ENCODE measurements at regions not wholly inside any gene's neighbourhood (a gene's known extent, or its start where the extent isn't known, plus 50 kb on each side); places are given as distances from the start of the nearest gene placed in this dataset.

DNA sequence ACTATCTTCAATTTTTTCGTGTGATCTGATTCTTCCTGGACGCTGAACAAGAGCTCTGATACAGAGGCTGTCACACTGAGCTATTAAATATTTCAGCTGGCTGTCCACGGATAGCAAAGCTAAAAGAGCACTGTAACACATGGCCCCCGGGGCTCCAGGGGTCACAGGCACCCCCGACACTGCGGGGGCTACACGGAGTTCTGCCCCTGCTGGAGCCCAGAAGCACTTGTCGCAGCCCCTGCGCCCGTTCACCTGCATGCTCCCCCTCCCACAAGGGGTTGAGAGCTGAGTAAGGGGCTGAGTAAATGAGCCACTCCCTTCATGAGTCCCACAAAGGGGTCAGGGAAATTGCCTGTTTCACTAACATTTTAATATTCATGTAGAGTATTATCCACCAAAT is 316.3 kb downstream of the TMEM167A start:
- no peaks in the 10 kb centered on the region for H3K9me3 ChIP-seq (ENCODE audit: control insufficient read depth, insufficient read depth, low read length)
- no peak overlapping the region for H3K4me3 ChIP-seq (ENCODE audit: low read depth, low read length)
- H3K27ac ChIP-seq (ENCODE audit: low read depth, low read length), result no peak overlapping the region
- no peak for DNase-seq (ENCODE audit: low read depth in 4 of 6, low spot score in 6 of 6)
- H3K36me3 ChIP-seq (ENCODE audit: control insufficient read depth, insufficient read depth, low read length), result no peaks in the 10 kb centered on the region
- H3K27me3 ChIP-seq (ENCODE audit: control insufficient read depth, insufficient read depth, low read length), result no peaks in the 10 kb centered on the region
- 84% methylated on average over 7 of the region's 10 CpGs for WGBS (ENCODE audit: insufficient coverage)
- H3K4me1 ChIP-seq (ENCODE audit: control insufficient read depth, insufficient read depth, low read length), result no peaks in the 10 kb centered on the region

DNA sequence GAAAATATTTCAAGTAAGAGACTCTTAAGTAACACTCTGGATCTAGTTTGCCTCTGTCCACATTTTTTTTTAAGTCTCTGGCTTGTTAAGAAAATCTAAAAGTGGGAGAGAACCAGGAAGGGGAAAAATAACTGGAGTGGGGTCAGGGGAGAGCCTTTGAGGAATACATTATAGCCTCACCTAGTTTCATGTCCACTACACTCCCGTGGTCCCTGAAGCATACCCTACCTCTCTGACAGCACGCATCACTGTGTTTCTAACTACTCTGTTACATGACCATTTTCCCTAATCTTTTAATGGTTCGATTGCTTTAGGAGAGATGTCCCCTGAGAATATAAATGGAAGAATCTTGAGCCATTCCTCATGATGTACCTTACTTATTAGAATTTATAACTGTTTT is 318.3 kb downstream of the TMEM167A start:
- DNase-seq (ENCODE audit: low read depth in 4 of 6, low spot score in 6 of 6), result no peak
- Histone ChIP-seq H3K4me1 (ENCODE audit: control insufficient read depth, insufficient read depth, low read length) (no peaks in the 10 kb centered on the region), H3K27me3 (ENCODE audit: control insufficient read depth, insufficient read depth, low read length) (no peaks in the 10 kb centered on the region), H3K4me3 (ENCODE audit: low read depth, low read length) (no peak overlapping the region), H3K36me3 (ENCODE audit: control insufficient read depth, insufficient read depth, low read length) (no peaks in the 10 kb centered on the region), H3K9me3 (ENCODE audit: control insufficient read depth, insufficient read depth, low read length) (no peaks in the 10 kb centered on the region), H3K27ac (ENCODE audit: low read depth, low read length) (no peak overlapping the region)
- WGBS (ENCODE audit: insufficient coverage), result no CpG with 5 or more reads among the region's 3 CpGs

DNA sequence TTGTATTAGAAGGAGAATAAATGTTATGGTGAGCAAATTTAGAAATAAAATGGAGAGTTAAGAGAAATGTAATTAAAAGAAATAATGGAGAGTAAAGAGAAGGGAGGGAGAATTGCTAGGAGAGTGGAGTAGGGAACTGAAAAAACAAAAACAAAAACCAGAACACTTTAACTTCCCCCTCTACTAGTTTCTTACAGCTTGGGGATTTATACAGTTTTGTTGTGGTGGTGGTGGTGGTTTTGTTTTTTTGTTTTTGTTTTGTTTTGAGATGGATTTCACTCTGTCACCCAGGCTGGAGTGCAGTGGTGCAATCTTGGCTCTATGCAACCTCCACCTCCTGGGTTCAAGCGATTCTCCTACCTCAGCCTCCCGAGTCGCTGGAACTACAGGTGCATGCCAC is 322.4 kb downstream of the TMEM167A start:
- no peaks in the 10 kb centered on the region for H3K27me3 ChIP-seq (ENCODE audit: control insufficient read depth, insufficient read depth, low read length)
- H3K9me3 ChIP-seq (ENCODE audit: control insufficient read depth, insufficient read depth, low read length), result peaks cover 7% of the 10 kb centered on the region
- no peak overlapping the region for H3K4me3 ChIP-seq (ENCODE audit: low read depth, low read length)
- H3K27ac ChIP-seq (ENCODE audit: low read depth, low read length), result no peak overlapping the region
- DNase-seq (ENCODE audit: low read depth in 4 of 6, low spot score in 6 of 6), result no peak
- H3K36me3 ChIP-seq (ENCODE audit: control insufficient read depth, insufficient read depth, low read length), result no peaks in the 10 kb centered on the region
- no CpG with 5 or more reads among the region's 3 CpGs for WGBS (ENCODE audit: insufficient coverage)
- H3K4me1 ChIP-seq (ENCODE audit: control insufficient read depth, insufficient read depth, low read length), result no peaks in the 10 kb centered on the region

DNA sequence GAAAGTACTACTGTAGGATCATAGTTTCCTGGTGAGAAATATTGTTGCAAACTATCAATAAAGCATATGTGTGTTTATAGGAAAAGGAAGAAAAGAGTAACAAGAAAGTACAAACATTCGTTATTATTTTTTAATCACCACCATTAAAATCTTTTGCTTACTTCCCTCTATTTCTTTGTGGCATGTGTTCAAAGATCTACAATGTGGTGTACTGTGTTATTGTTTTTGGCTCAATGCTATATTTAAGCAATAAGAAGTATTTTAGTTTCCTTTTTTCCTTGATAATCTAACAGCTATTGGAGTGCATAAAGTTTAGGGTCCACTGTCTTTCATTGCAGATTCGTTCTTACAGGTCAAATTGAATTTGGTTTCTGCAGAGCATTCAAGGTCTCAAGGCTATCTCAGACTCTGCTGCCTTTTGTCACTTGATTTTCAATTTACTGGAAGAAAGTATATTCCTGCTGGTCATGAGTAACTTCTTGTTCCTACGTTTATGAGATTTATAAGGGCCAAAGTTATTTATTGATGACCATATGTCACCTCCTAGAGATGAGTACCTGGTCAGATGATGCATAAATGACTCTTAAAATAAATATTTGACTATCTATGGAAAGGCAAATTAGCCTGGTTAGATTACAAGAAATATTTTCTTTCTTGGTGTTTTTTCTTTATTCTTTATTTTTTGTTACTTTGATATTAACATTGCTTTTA is 323.0 kb downstream of the TMEM167A start:
- H3K27me3 ChIP-seq (ENCODE audit: control insufficient read depth, insufficient read depth, low read length), result no peaks in the 10 kb centered on the region
- no peak overlapping the region for H3K4me3 ChIP-seq (ENCODE audit: low read depth, low read length)
- no peak for DNase-seq (ENCODE audit: low read depth in 4 of 6, low spot score in 6 of 6)
- WGBS (ENCODE audit: insufficient coverage), result no CpG with 5 or more reads among the region's 3 CpGs
- H3K36me3 ChIP-seq (ENCODE audit: control insufficient read depth, insufficient read depth, low read length), result no peaks in the 10 kb centered on the region
- no peaks in the 10 kb centered on the region for H3K4me1 ChIP-seq (ENCODE audit: control insufficient read depth, insufficient read depth, low read length)
- H3K27ac ChIP-seq (ENCODE audit: low read depth, low read length), result no peak overlapping the region
- peaks cover 7% of the 10 kb centered on the region for H3K9me3 ChIP-seq (ENCODE audit: control insufficient read depth, insufficient read depth, low read length)

DNA sequence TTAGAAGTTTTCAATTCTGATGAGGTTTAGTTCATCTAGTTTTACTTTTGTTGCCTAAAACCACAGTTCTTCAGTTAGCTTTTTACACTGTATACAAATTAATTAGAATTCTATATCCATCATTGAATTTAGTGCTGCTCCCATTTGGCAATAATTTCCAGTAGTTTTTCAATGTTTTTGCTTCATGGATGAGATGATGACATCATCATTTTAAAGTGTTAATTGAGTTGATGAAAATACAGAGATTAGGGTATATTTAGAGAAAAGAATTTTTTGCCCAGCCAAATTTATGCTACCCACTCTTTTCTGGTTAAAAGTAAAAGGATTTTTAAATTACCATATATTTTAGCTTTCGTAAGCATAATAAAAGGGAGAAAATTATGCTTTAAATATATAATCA is 323.8 kb downstream of the TMEM167A start:
- no peak for DNase-seq (ENCODE audit: low read depth in 4 of 6, low spot score in 6 of 6)
- no peak overlapping the region for H3K4me3 ChIP-seq (ENCODE audit: low read depth, low read length)
- no peak overlapping the region for H3K27ac ChIP-seq (ENCODE audit: low read depth, low read length)
- H3K4me1 ChIP-seq (ENCODE audit: control insufficient read depth, insufficient read depth, low read length), result peaks cover 2% of the 10 kb centered on the region
- peaks cover 7% of the 10 kb centered on the region for H3K9me3 ChIP-seq (ENCODE audit: control insufficient read depth, insufficient read depth, low read length)
- H3K36me3 ChIP-seq (ENCODE audit: control insufficient read depth, insufficient read depth, low read length), result no peaks in the 10 kb centered on the region
- no peaks in the 10 kb centered on the region for H3K27me3 ChIP-seq (ENCODE audit: control insufficient read depth, insufficient read depth, low read length)
- no CpG with 5 or more reads among the region's 1 CpG for WGBS (ENCODE audit: insufficient coverage)

DNA sequence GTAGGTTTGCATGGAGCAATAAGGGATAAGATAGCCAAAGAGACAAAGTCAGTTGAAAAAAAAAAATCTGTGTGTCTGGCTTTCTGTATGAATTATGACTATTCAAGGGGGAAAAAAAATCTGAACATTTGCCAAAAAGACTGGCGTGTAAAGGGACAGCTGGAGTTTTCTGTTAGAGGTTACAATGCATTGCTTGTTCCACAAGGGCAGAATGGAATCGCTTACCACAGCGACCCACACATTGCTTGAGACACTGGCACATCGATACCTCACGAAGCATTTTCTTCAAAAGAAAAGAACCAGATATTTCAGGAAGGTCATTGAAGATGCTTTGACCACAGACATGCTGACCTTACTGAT is 327.8 kb downstream of the TMEM167A start:
- 24% methylated on average over 5 of the region's 5 CpGs for WGBS (ENCODE audit: insufficient coverage)
- Histone ChIP-seq H3K4me3 (ENCODE audit: low read depth, low read length) (no peak overlapping the region), H3K9me3 (ENCODE audit: control insufficient read depth, insufficient read depth, low read length) (peaks cover 7% of the 10 kb centered on the region), H3K36me3 (ENCODE audit: control insufficient read depth, insufficient read depth, low read length) (no peaks in the 10 kb centered on the region), H3K4me1 (ENCODE audit: control insufficient read depth, insufficient read depth, low read length) (peaks cover 4% of the 10 kb centered on the region), H3K27ac (ENCODE audit: low read depth, low read length) (peak overlapping the region; percentile 3), H3K27me3 (ENCODE audit: control insufficient read depth, insufficient read depth, low read length) (no peaks in the 10 kb centered on the region)
- peak in 4 of 6 donors; percentile 10 to 83 (median 54) for DNase-seq (ENCODE audit: low read depth in 4 of 6, low spot score in 6 of 6)

DNA sequence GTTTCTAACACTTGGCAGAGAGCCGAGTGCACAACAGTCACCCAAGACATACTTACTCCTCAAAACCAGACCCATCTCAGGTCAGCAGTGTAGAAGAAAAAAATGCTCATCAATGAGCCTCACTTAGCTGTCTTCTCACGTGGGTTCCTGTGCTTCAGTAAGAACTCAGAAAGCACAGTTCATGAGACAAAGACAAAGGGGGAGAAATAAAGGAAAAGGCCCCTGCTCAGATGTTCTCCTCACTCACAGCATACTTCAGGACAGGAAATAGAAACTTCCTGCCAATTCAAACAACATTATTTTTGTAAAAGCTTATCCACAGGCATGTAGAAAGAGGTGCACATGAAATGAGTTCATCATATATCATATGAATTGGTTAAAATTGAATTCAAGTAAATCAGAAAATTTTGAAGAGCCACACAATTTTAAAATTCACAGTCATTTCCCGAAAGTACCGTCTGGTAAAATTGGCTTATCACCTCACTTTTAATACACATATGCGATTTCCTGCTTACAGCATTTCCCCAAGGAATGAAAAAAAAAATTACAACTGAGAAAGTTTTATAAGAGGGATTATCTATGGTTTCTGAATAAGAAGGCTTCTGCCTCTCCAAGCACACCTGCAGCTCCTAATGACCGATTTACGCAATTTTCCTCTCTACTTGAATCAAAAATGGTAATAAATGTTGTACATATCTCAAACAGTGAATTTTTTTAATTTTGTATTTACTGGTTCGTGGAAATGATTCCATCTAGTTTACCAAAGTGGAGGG is 328.3 kb downstream of the TMEM167A start:
- Histone ChIP-seq H3K27ac (ENCODE audit: low read depth, low read length) (peak overlapping the region; percentile 3), H3K27me3 (ENCODE audit: control insufficient read depth, insufficient read depth, low read length) (no peaks in the 10 kb centered on the region), H3K9me3 (ENCODE audit: control insufficient read depth, insufficient read depth, low read length) (peaks cover 7% of the 10 kb centered on the region), H3K36me3 (ENCODE audit: control insufficient read depth, insufficient read depth, low read length) (no peaks in the 10 kb centered on the region), H3K4me1 (ENCODE audit: control insufficient read depth, insufficient read depth, low read length) (peaks cover 4% of the 10 kb centered on the region), H3K4me3 (ENCODE audit: low read depth, low read length) (no peak overlapping the region)
- DNase-seq (ENCODE audit: low read depth in 4 of 6, low spot score in 6 of 6), result peak in 1 of 6 donors; percentile 33
- WGBS (ENCODE audit: insufficient coverage), result no CpG with 5 or more reads among the region's 8 CpGs

DNA sequence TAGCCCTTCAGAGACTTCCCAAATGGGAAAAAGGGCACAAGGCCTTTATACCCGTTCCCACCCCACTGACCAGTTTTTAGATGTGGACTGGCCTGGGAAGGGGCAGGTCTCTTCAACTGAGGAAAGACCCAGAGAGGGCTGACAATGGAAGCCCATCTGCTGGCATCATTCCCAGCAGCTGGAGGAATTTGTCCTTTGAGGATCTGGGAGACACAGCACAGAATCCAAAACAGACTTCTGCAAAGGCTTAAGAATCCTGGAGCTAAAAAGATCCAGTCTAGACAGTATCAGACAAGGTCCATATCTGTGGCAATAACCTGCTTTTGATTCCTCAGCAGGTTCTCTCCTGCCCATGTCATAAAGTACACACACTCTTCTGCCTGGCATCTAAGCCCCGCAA is 329.2 kb downstream of the TMEM167A start:
- H3K9me3 ChIP-seq (ENCODE audit: control insufficient read depth, insufficient read depth, low read length), result peaks cover 7% of the 10 kb centered on the region
- peak overlapping the region; percentile 3 for H3K27ac ChIP-seq (ENCODE audit: low read depth, low read length)
- H3K4me3 ChIP-seq (ENCODE audit: low read depth, low read length), result no peak overlapping the region
- peaks cover 4% of the 10 kb centered on the region for H3K4me1 ChIP-seq (ENCODE audit: control insufficient read depth, insufficient read depth, low read length)
- no peaks in the 10 kb centered on the region for H3K36me3 ChIP-seq (ENCODE audit: control insufficient read depth, insufficient read depth, low read length)
- no peaks in the 10 kb centered on the region for H3K27me3 ChIP-seq (ENCODE audit: control insufficient read depth, insufficient read depth, low read length)
- 97% methylated on average over 2 of the region's 2 CpGs for WGBS (ENCODE audit: insufficient coverage)
- DNase-seq (ENCODE audit: low read depth in 4 of 6, low spot score in 6 of 6), result no peak

DNA sequence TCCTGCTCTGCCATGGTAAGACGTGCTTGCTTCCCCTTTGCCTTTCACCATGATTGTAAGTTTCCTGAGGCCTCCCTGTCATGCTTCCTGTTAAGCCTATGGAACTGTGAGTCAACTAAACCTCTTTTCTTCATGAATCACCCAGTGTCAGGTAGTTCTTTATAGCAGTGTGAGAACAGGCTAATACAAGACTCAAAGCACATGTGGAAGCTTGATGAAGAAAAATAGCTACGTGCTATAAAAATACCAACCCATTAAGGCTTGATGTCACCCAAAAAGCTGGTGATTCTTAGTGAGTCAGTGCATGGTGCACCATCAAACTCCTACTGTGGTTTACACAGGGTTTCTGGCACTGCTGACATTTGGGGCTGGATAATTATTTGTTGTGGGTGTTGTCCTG is 332.2 kb downstream of the TMEM167A start:
- DNase-seq (ENCODE audit: low read depth in 4 of 6, low spot score in 6 of 6), result no peak
- WGBS (ENCODE audit: insufficient coverage), result 100% methylated on average over 1 of the region's 2 CpGs
- no peak overlapping the region for H3K4me3 ChIP-seq (ENCODE audit: low read depth, low read length)

More for the DNA sequence above, 332.2 kb downstream of the TMEM167A start:
- Histone ChIP-seq H3K36me3 (ENCODE audit: control insufficient read depth, insufficient read depth, low read length) (no peaks in the 10 kb centered on the region), H3K27ac (ENCODE audit: low read depth, low read length) (no peak overlapping the region), H3K9me3 (ENCODE audit: control insufficient read depth, insufficient read depth, low read length) (no peaks in the 10 kb centered on the region), H3K4me1 (ENCODE audit: control insufficient read depth, insufficient read depth, low read length) (peaks cover 4% of the 10 kb centered on the region), H3K27me3 (ENCODE audit: control insufficient read depth, insufficient read depth, low read length) (no peaks in the 10 kb centered on the region)
